Activated CD4-positive, alpha-beta T cell treated with anti-CD3 and anti-CD28 coated beads, Interleukin-2, Interleukin-4, amounts not matched to agents 100 ng/mL and 50 ng/mL, durations not matched to agents 16 hours and 8 hours (primary cell): ENCODE measurements at regions not wholly inside any gene's neighbourhood (a gene's known extent, or its start where the extent isn't known, plus 50 kb on each side); places are given as distances from the start of the nearest gene placed in this dataset.

Experiments
- DNase-seq: peaks from one replicate; pipeline ENCODE4 v3.0.0-alpha.2; 2020; ENCODE audit warnings: low spot score

- DNase-seq, result no peak
These were observed 78.7 kb upstream of the MBOAT2 start for GRCh38 chr2:9082158-9082557.

GRCh38 chr2:9081750-9082149 is 78.3 kb upstream of the MBOAT2 start:
- no peak for DNase-seq

GRCh38 chr2:9078405-9078804 is 74.9 kb upstream of the MBOAT2 start:
- DNase-seq, result no peak

- DNase-seq, result no peak
These were observed 74.2 kb upstream of the MBOAT2 start for GRCh38 chr2:9077691-9078090.

- no peak for DNase-seq
These were observed 73.3 kb upstream of the MBOAT2 start for GRCh38 chr2:9076755-9077154.

GRCh38 chr2:9076210-9076609 is 72.7 kb upstream of the MBOAT2 start:
- no peak for DNase-seq

- DNase-seq, result no peak
These were observed 71.4 kb upstream of the MBOAT2 start for GRCh38 chr2:9074930-9075329.

GRCh38 chr2:9071584-9072124 is 68.2 kb upstream of the MBOAT2 start:
- no peak for DNase-seq

- DNase-seq, result peak; percentile 35
These were observed 67.5 kb upstream of the MBOAT2 start for GRCh38 chr2:9071032-9071431.

GRCh38 chr2:9069543-9069942 is 66.1 kb upstream of the MBOAT2 start:
- no peak for DNase-seq

GRCh38 chr2:9065901-9066300 is 62.4 kb upstream of the MBOAT2 start:
- no peak for DNase-seq

GRCh38 chr2:9063023-9063606 is 59.6 kb upstream of the MBOAT2 start:
- DNase-seq, result no peak

- DNase-seq, result no peak
These were observed 57.3 kb upstream of the MBOAT2 start for GRCh38 chr2:9060819-9061218.

GRCh38 chr2:9057939-9058761 is 54.7 kb upstream of the MBOAT2 start:
- DNase-seq, result no peak

- no peak for DNase-seq
These were observed 52.0 kb upstream of the MBOAT2 start for GRCh38 chr2:9055471-9055870.

- no peak for DNase-seq
These were observed 50.0 kb upstream of the MBOAT2 start for GRCh38 chr2:9053534-9053931.
